Hematopoietic multipotent progenitor cell treated with erythropoietin and hydrocortisone succinate and interleukin-3 and kit ligand, for 6 days (in vitro differentiated cells): ENCODE measurements at regions not wholly inside any gene's neighbourhood (a gene's known extent, or its start where the extent isn't known, plus 50 kb on each side); places are given as distances from the start of the nearest gene placed in this dataset.

Experiments used
- DNase-seq: peaks from one replicate; pipeline ENCODE4 v3.0.0-alpha.2; 2015

DNA sequence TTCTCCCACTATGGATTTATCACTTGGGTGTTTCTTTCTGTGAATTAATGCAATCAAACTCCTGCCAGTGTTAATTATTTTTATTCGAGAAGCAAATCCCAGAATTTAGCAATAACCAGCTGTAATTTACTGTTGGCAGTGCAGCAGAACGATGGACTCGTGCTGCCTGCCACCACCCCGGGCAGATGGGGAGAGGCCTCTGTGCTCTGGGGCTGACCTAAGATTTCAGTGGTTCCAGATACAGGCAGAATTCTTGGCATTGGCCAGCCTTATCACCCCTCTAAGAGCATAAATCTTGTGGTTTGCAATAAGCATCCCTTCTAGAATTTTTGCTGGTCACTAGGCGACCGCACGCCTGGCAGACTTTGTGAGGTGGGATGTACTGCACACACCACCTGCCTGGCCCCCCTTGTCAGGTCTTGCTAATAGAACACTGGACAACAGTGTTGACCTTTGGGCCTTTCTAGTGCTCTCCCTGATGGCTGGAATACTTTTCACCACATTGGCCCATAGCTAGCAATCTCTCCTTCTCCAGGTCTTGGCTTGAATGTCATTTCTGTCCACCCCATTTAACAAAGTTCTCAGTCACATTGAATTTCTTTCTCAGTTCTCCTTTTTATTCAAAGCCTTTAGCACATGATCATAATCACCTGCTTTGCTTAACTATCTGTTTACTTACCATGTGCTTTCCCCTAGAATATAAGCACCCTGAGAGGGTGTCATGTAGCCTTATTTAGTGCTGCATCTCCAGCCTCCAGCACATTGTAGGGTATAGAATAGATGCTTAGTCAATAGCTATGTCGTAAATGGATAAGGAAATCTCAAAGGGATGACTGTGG is 122.1 kb upstream of the DYNLRB2 start:
- DNase-seq = peak; percentile 5

DNA sequence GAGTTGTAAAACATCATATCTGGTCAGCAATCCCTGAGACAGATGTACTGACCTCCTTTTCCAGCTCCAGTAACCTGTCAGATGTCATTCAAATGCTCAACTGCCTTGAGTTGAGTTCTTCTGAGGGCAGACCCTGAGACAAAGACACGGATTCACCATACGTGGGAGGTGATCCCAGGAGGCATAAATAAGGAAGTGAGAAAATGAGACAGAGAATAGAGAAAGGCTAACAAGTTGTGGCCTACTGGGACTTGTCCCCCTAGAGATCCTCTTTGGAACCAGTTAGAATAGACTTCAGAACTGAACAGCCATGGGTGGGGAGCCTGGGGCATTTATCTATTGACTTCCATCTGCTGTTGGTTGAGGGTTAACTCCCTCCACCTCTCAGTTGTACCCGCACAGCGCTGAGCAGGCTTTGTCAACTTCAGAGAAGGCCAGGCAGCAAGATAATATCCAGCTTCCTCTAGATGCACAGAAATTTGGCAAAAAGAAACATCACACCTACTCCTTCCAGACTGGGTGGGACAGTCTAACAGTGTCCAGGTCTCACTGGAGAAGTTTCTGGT is 123.0 kb upstream of the DYNLRB2 start:
- DNase-seq = peak; percentile 87

DNA sequence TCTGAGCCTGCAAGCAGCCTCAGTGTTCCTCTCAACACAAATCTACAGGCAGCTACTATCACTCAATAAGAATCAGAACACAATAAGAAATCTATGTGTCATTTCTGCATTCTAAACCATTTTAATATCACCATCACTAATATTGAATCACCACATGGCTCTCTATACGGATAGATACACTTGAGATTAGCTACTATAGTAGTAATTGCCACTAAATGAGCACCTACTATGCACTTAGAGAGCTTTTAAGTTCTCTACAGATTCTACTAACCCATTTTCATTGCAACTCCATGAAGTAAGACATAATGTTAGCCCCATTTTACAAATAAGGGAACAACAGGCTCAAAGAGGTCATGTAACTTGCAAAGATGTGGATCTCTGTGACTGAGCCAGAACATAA is 132.8 kb upstream of the DYNLRB2 start:
- DNase-seq = no peak

DNA sequence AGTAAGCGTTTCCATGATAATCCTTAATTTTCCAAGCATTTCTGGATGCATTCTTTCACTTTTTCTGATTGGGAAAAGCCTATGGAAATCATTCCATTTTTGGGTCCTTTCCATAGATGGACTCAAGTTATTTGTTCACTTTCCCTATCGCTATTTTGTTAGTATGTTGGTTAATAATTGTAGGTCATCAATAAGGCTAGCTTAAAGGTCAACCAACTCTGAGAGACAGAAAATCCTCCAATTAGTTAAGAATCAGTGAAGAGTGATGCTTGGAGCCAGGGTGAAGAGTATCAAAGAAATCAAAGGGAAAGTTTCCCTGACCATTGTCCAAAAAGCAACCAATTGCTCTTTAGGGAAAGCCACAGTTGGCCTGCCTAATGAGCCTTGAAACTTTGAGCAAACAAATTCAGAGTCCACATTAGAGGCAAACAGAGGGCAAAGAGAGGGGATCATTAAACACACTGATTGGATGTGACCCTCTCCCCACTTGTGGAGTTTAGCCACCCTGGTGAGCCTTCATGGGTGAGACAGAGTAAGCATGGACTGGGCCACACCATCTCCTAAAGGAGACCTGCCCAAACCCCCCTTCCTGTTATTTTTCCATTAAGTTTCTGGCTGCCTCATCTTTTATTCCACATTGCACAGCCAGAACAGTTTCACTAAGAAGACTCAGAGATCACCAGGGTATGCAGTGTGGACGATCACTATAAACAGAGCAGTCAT is 133.4 kb upstream of the DYNLRB2 start:
- no peak for DNase-seq

DNA sequence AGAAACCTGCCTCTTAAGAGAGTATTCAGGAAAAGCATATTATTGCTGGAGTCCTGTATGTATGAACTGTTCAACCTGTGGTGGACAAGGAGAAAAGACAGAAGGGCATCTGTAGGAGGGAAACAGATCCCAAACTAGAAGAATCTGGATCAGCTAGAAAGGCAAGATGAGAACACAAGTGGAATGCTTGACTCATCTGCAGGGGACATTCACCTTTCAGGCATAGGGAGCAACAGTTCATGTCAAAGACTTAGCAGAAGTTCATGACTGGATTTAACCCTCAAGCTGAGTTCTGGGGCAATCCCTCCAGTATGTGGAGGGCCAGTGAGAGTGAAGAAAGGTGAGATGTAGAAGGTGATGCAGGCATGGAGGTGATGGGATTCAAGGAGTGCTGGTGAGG is 135.9 kb upstream of the DYNLRB2 start:
- no peak for DNase-seq

DNA sequence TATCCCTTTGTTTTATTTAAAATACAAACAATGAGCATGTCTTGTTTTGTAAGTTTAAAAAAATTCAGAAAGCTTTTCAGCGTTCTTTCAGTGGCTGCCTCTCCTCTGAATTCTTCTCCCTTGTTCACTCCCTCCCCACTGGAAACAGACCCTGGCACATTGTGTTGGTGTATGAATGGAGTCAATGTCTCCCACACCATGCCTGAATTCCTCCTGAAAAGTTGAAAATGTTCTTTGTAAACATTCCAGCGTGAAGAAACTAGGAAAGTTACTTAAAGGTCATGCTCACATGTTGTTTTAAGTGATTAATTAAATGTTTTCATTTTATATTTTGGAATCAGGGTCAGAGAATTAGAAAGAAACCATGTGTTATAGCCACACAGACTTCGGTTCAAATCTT is 136.9 kb upstream of the DYNLRB2 start:
- no peak for DNase-seq

DNA sequence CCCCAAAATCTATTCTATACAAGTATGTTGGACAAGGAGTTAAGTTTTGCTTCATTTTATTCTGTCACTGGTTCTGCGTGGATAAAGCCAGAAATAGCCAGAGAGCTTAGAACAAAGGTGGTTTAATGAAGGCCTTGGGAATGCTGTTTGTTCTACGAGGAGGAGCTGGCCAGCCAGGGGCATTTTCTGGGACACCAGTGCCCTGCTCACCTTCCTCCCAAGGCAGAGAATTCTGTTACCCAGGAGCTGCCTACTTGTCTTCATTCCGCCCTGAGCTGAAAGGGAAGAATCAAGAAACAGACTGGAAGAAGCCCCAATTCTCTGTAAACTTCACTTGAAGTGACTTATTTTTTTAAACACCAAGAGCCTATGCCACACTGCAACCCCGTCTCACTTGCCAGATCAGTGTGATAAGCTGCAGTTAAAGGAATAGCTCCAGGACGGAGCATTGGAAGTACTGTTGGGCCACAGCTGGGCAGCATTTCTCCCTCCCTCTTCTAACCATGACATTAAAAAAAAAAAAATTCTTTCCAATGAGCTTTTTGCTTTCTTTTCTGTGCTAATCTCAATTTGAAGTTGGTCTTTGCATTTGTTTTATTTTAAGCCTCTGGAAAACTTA is 149.8 kb upstream of the DYNLRB2 start:
- no peak for DNase-seq

DNA sequence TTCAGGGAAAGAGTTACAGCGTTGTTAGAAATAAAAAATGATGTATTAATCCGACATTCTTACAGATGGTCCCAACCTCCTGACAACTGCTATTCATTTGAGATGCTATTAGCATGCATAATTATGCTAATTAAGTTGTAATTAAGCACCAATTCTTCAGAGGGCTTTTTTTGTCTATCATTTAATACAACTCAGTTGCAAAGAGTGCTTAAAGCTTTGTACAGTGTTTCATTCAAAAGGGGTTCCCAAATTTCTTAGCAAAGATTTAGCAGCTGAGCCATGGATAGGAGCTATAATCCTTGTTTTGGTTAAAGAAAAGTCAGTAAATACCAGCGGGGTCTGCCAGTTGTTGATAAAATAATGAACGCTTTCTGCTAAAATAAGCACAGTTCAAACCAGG is 150.7 kb upstream of the DYNLRB2 start:
- DNase-seq = no peak

DNA sequence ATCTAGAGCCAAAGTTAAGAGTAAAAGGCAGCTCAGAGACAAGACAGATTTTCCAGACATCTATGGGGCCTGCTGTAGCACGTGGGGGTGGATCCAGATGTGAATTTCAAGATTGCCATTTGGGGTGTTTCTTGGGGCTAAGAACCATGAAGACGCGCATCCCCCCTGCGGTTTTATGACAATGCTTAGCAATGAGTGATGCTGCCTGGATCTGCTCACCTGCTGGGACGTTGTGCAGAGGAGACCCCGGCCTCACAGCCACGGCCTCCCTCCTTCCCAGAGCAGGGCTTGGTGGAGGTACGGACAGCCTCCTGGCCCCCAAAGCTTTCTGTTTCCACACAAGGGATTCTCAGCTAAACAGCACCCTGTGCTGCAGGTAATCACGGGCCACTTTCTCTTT is 151.5 kb upstream of the DYNLRB2 start:
- no peak for DNase-seq

DNA sequence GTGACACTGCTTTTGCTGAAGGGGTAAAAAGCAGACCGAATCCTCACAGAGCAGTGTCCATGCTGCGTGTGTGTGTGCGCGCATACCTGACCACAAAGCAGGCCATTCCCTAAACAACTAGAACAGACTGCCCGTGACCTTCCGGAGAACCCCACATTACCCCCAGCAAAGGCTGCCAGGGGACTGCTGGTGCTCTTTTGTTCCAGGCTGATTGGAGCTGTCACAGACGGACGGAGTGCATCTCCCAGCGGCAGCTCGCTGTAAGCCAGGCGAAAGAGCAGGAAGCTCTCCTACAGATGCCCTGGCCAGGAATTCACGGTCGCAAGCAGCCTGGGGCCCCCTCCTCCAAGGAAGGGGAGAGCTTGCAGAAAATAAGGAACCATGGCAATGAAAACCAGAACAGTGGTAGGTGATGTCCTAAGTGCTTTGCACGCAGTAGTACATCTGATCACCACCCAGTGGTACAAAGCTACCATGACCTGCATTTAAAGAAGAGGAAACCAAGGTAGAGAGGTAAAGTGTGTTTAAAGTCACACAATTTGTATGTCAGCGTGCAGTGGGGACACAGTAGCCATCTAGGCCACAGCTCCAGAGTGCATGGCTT is 153.4 kb upstream of the DYNLRB2 start:
- no peak for DNase-seq

DNA sequence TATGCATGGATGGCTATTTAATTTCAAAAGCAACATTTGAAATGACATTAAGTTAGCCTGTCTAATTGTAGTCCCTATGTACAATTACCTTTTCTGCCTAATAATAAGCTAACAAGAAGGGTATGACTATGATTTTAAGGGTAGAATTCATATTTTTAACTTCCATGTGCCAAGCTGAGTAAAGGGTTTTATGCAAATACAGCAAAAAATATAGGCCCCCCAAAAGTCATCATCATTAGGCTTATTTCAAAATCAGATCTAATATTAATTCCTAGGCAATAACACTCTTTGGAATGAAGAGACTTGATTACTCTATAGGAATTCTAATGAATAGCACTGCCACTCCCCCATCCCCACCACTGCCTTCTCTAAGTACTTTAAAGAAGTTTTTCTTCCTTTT is 155.9 kb upstream of the DYNLRB2 start:
- DNase-seq = no peak

DNA sequence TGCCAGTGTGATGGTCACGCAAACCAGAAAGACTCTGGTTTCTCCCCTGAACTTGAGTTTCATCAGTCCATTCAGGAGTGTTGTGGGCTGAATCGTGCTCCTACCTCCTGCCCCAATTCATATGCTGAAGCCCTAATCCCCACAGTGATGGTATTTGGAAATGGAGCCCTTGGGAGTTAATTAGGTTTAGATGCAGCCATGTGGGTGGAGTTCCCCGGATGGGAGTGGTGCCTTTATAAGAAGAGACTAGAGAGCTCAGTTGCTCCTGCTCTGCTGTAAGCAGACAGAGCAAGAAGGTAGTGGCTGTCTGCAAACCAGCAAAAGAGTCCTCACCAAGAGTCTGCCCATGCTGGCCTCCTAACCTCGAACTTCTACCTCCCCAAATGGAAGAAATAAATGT is 160.3 kb upstream of the DYNLRB2 start:
- no peak for DNase-seq

DNA sequence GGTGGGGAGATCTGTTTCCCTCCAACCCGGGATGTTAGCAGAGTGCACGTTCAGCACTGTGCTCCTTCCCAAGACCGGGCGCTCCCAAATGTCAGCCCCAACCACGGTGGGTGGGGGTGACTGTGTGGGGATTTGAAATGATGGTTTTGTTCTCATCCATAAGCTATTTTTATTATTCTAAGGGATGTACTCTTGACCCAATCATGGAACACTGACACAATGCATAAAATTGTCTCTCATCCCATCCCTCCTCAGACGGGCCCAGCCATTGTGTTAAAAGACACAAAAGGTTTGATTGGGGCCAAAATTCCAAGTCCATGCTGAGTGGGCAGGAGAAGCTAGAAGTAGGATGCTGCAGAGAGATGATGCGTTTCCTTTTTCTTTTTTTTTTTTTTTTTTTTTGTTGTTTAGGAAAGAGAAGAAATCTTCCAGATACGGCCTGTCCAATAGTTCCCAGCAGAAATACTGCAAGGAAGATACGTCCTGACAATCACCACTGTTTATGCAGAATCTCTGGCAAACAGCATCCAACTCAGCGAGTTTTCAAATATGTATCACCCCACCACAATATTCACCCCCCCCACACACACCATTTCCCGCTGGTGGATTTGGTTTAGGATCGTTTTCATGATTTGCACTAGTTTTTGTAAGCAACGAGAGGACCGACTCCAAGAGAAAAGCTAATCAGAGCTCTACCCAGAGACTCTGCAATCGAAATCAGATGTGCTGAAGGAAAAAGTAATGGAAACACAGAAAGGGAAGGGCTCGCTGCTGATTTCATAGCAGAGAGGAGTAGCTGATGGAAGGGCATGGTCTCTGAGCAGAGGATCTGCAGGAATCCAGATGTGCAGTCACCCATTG is 163.5 kb upstream of the DYNLRB2 start:
- DNase-seq = no peak

DNA sequence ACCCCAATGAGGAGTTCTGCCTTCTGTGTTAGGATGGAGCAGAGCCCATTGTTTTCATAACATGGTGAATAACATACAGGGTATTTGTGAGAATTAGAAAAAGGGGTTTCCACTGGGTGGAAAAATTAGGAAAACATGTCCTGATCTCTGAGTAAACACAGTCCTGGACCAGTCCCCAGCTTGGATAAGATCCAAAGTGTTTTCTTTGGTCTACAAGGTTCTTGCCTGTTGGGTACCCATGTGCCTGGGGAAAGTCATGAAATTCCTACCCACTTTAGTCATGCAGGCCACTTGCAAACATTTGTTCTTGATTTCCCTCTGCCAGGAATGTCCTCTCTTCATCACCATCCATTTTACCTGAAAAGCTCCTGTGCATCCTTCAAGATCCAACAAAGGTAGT is 164.8 kb upstream of the DYNLRB2 start:
- DNase-seq = no peak

DNA sequence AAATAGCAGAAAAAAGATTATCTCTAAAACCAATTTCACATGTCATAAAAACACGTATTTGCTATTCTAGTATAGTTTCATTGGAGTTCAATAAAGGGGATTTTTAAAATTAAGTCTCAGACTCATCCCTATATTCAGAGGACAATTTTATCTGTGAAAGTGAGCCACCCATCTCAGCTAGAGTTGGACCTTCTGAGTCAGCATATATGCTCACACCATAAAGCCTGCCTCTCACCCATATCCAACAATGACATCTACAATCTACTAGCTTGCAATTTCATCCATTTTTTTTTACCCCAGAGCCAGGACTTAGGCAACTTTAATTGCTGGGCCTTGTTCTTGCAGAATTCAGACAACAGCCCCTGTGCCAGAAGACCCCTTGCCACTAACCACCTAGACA is 165.3 kb upstream of the DYNLRB2 start:
- no peak for DNase-seq

DNA sequence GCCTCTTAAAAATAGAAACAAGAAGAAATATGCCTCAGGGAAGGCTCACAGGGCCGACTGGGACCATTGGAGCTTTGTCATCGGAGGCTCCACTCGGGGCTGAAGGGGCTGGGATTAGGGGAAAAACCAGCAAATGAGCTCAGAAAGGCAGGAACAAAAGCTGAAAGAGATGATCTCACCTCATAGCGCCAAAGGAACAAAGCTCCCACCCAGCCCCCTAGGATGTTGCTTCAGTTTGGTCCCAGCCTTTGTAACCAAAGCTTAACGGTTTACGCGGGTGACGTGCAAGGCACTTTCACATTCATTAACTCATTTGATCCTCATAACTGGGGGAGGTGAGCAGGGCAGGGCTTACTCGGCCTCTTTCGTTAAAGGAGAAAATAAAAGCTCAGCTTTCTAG is 168.5 kb upstream of the DYNLRB2 start:
- DNase-seq = no peak

DNA sequence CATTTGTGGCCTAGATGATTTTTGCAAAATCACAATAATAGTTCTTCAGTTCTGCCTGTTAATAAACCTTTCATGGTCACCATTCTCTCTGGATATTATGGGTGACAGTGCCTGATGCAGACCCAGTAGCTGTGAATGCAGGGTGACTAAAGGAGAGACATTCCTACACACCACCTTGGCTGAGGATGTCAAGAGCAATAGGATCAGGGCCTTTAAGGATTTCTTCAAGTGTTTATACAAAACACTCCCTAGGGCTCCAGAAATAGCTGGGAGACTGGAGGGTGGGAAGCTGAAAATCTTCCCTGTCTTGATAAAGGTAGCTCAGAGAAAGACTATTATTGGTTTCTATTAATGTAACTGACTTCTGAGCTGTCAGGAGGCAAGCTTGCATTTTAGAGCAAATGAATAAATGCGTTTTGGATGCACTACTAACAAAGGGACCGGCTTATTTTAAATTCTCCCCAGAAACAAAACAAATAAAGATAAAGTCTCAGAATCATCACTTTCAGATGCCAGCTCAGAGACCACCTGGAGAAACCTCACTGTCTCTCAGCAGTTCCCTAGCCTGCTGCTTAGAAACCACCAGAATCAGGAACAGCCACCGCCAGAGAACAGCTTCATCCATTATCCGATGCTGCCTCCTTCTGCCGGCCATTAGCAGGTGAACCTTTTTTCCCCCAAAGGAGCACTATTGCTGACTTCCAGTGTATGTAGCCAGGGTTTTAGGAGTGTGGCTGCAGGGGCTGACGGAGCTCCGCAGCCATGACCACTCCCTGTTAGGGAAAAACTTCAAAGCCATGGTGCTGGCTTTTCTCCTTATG is 171.4 kb upstream of the DYNLRB2 start:
- no peak for DNase-seq

DNA sequence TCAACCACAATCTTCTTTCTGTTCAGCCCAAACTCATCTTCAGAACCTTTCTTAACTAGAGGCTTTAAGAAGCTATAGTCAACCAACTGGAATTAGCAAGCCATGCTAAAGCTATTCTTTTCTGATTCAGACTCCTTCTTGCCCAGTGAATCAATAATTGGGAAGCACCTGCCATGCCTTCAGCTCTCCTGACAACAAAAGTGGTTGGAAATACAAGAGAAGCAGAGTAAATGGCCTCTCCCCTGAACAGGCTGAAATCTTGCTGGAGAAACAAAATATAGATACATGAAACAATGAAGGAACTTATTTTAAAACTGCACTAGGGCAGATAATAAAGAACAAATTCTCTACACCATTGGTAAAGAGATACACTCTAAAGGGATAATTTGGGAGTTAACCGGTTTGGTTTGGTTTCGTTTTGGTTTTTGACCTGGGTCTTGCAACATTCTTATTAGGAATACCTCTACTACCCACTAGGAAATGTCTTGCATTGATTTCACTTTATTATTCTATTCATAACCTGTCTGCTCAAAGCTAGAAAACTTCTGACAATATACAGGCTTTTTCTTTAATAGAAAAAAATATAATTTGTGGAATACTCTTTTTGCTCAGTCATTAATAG is 173.6 kb upstream of the DYNLRB2 start:
- DNase-seq = no peak

DNA sequence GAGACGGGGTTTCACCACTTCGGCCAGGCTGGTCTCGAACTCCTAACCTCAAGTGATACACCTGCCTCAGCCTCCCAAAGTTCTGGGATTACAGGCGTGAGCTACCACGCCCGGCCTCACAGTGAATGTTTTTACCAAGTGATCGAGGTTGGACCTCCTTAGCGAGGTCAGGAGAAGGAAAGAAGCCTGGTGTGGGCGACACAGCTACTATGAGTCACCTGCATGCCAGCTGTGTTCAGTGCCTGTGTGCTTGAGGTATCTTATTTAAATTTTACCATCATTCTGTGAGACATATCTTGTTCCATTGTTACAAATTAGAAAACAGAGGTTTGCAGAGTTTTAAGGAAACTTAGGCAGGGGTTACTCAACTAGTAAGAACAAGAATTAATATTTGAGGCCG is 174.8 kb upstream of the DYNLRB2 start:
- DNase-seq = no peak

DNA sequence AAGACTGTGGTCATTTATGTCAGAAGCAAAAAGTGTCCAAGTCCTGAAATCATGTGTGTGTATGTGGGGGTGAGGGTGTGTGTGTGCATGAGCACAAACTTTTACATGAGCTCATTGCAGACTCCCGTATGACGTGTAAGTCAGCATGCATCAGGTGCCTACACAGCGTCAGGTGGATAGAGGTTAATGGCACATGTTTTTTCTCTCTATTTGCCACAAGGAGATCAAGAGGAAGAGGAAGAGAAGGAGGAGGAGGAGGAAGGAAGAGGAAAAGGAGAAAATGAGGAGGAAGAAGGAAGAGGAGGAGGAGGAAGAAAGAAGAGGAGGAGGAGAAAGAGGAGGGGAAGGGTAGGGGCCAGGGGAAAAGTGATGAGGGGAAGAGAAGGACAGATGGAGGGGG is 178.0 kb upstream of the DYNLRB2 start:
- no peak for DNase-seq

DNA sequence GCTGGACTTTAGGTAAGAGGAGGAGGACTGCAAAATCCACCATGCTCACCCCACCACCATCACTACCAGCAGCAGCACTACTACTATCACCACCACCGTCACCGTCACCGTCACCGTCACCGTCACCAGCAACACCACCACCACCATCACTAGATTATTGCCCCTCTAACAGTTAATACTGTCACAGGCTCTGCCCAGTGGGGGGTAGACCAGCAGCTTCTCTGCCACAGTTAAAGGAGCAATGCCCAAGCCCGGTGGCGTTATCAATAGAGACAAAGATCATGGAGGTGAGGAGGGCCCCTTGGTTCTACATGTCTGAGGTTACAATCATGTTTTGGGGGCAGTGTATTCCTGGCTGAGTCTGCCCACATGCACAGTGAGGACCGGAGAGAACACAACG is 184.4 kb upstream of the DYNLRB2 start:
- DNase-seq = no peak
